PC-9 (cell line): ENCODE measurements at regions not wholly inside any gene's neighbourhood (a gene's known extent, or its start where the extent isn't known, plus 50 kb on each side); places are given as distances from the start of the nearest gene placed in this dataset.

Experiments used
- EZH2 ChIP-seq: fragments of 200-600 bp; sonication (generic); IDR thresholded peaks from 2 replicates; pipeline ENCODE4 v1.8.0; 2017; ENCODE audit warnings: antibody characterized with exemption, low read depth
- TF ChIP-seq, protein P1 (sequence below): fragments of 200-600 bp; sonication (generic); conservative IDR thresholded peaks from 2 replicates; pipeline ENCODE4 v1.6.1; 2017; ENCODE audit warnings: mixed run types, antibody characterized with exemption, mild to moderate bottlenecking, moderate library complexity

DNA sequence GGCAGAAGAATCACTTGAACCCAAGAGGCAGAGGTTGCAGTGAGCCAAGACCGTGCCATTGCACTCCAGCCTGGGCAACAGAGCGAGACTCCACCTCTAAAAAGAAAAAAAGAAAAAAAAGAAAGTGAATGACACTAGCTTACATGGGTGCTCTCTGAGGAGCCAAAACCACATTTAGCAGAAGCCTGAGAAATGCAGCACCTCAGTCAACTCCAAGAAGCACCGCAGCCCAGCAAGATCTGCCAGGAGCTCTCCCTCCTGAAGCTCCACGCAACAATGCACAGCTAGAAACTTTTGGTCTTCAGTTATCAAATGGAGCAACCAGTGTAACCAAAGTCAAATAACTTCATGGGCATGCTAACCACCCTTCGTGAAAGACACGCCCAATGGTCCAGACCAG is 229.1 kb downstream of the SETD4 start:
- TF ChIP-seq, protein P1, sequence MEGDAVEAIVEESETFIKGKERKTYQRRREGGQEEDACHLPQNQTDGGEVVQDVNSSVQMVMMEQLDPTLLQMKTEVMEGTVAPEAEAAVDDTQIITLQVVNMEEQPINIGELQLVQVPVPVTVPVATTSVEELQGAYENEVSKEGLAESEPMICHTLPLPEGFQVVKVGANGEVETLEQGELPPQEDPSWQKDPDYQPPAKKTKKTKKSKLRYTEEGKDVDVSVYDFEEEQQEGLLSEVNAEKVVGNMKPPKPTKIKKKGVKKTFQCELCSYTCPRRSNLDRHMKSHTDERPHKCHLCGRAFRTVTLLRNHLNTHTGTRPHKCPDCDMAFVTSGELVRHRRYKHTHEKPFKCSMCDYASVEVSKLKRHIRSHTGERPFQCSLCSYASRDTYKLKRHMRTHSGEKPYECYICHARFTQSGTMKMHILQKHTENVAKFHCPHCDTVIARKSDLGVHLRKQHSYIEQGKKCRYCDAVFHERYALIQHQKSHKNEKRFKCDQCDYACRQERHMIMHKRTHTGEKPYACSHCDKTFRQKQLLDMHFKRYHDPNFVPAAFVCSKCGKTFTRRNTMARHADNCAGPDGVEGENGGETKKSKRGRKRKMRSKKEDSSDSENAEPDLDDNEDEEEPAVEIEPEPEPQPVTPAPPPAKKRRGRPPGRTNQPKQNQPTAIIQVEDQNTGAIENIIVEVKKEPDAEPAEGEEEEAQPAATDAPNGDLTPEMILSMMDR: no peak
- no peak for TF ChIP-seq EZH2
